Renal cortical epithelial cell (primary cell): ENCODE measurements at regions not wholly inside any gene's neighbourhood (a gene's known extent, or its start where the extent isn't known, plus 50 kb on each side); places are given as distances from the start of the nearest gene placed in this dataset.
"Not testable (repeated sequence)": the region's sequence is repeated elsewhere in the genome, so short reads cannot be mapped to it uniquely, and the experiment has no call there.

Experiments
- DNase-seq: peaks from one replicate; pipeline ENCODE4 v3.0.0-alpha.2; 2011; ENCODE audit warnings: low read depth

DNA sequence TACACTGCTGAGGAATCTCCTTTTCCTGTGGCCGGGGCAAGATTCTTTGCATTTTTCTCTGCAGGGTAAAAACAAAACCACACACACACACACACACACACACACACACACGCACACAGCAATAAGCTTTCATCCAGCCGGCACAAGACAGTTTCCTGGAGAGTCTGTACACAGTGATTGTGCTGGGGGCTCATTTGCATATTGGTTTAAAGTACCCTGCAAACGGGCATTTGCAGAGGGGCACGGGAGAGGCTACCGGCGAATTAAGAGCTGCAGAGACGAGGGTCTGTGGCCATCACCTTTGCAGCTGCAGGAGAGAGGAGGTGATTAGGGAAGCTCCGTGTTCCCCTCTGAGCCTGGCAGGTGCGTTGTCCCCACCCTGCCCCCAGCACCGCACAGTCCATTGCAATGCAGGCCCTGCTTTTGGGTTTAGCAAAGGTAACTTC lies 219.9 kb downstream of the SHOX start:
- no peak for DNase-seq

DNA sequence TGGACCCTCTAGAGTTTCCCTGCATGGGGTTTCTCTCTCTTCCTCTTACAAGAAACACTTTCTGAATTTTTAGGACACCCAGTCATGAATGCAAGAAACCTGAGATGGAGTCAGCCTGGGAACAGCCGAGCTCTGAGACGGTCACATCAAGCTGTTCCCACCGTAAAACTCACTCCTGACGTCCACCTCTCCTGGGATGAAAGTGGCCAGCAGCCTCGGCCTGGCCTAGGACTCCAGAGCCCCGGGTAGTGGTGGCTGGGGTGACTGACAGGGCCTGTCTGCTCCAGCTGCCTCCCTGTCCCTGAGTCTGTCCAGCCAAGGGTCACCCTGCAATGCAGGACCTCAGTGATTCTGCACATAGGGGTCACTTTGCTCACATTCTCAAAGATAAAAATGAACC lies 217.8 kb downstream of the SHOX start:
- no peak for DNase-seq

DNA sequence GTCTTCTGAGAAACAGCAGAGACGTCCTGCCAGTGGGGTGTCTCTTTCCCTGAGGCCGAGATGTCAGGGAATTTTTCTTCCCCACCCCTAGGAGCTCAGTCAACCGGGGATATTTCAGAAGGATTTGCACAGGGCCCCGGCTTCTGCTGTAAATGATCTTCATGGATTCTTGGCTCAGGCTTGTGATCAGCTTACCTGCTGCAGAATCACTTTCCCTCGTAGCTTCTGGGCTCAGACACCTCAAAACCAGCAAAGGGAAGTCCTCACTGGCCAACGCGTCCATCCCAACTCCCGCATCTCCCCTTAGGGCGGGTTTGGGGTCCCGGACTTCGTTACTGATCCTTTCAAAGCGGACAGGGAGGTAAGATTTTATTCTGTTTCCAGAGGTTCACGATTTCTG lies 212.7 kb downstream of the SHOX start:
- DNase-seq: no peak

DNA sequence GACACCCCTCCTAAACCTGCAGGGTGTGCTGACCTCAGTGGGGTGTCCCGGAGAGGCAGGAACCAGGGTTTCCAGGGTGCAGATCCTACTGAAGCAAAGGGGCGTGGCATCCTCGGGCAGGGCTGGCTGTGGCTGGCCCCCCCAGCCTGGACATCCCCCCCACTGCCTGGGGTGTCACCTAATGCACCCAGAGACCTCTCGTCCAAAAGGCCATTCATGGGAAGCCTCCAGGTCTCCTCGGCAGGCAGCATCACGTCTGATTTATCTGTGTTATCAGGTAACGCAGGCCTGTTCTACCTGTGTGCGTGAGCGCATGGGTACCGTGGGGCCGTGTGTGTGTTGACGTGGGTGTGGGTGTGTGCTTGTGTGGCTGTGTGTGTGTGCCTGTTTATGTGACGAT lies 210.0 kb downstream of the SHOX start:
- no peak for DNase-seq

DNA sequence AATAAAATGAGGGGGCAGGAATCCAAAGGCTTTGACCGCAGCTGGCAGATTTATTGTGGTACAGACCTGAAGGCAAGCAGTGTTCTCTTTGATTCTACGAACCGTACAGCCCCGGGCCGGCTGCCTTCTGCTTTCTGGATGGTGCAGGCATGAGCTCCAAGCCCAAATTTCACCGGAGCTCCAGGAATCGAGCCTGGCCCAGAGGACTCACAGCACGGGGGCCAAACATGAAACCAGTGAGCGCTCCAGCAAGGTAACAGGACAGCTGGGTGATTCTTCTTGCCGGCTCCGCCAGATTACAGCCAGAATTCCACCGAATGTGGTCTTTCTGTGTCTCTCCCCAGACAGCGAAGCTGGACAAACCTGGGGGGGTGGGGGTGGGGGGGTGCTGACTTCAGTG lies 208.1 kb downstream of the SHOX start:
- DNase-seq: not testable (repeated sequence)

DNA sequence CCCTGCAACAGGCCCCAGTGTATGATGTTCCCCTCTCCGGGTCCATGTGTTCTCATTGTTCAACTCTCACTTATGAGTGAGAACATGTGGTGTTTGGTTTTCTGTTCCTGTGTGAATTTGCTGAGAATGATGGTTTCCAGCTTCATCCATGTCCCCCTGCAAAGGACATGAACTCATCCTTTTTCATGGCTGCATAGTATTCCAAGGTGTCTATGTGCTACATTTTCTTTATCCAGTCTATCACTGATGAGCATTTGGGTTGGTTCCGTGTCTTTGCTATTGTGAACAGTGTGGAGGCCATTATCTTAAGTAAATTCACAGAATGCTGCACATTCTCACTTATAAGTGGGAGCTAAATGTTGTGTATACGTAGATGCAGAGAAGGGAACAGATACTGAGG lies 205.3 kb downstream of the SHOX start:
- not testable (repeated sequence) for DNase-seq

DNA sequence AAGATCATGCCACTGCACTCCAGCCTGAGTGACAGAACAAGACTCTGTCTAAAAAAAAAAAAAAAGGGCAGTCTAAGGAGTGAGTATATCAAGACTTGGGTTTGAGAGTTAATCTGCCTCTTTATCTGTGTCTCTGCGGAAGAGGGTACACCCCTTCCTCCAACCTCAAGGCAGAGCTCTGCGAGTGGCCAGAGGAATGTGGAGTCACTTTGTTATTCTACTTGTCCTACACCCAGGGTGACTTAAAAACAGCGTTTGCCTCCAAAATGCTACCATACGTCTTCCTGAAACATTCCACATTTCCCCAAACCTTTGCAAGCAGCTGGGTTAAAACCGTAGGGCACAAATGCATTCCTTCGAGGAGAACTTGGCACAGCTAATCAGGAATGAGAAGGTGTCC lies 199.9 kb downstream of the SHOX start:
- no peak for DNase-seq

DNA sequence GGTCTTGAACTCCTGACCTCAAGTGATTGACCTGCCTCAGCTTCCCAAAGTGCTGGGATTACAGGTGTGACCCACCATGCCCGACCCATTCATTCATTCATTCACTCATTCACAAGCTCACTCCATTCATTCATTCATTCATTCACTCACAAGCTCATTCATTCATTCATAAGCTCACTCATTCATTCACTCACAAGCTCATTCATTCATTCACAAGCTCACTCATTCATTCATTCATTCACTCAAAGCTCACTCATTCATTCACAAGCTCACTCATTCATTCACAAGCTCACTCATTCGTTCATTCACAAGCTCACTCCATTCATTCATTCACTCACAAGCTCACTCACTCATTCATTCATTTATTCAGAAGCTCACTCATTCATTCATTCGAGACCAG lies 198.6 kb downstream of the SHOX start:
- no peak for DNase-seq

DNA sequence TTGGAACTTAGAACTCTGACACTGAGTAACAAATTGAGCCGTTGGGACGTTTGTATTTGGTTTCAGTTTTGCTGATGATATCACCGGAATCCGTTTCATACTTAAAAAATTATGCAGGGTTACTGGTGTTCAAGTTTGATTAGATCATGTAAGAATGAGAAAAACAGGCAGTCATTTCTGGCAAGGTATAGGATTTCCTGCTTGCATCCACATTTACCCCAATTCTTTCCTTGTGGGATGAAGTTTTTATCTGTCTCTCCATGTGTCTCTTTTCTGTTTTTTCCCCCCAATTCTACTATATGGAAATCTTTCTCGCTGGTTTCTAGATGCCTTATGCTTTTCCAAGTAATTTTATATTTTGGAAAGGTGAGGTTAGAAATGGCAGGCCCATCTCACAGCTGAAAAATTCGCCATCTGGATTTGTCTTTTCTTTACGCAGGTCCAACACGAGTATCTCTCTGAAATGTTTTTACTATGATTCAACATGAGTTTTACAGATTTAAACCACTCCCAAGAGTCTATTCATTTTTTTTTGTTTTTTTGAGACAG lies 197.9 kb downstream of the SHOX start:
- no peak for DNase-seq

DNA sequence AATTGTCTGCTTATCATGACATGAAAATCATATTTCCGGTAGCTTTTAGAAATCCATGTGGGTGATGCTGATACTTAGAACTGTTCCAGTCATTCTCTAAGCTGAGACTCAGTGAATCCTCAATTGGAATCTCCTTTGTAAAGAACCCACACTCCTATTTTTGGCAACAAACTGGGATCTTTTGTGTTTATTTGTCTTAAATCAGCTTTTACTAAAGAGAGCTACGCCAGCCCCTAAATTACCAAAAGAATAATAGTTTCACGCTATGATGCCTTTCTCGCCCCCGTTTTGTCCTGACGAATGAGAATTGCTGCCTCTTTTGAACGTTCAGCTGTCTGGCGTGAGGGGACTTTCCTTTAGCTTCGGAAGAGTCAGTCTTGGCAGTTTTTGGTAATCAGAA lies 195.9 kb downstream of the SHOX start:
- no peak for DNase-seq

DNA sequence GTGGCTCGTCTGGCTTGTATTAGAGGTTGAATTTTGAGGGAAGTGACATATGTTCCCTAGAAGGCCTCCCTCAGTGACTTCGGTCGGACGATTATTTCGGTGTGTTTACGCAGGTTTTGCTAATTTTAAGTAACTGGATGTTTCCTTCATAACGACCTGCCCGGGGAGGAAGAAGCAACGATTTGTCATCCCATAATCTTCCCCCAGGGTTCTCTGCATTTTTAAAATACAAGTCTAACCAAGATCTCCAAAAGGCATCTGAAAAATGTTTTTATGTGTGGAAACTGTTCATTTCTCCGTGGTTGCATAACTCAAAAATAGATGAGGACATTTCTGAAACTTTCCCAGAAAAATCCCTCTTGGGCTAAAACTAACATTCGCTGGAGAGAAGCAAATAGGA lies 195.4 kb downstream of the SHOX start:
- no peak for DNase-seq

DNA sequence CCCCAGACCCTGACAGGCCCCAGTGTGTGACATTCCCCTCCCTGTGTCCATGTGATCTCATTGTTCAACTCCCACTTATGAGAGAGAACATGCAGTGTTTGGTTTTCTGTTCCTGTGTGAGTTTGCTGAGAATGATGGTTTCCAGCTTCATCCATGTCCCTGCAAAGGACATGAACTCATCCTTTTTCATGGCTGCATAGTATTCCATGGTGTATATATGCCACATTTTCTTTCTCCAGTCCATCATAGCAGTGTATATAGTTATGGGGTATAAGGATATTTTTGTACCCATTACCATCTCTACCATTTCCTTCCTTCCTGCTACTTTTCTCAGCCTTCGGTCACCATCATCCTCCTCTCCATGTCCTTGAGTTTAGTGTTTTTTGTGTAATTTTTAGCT lies 192.5 kb downstream of the SHOX start:
- DNase-seq: not testable (repeated sequence)

DNA sequence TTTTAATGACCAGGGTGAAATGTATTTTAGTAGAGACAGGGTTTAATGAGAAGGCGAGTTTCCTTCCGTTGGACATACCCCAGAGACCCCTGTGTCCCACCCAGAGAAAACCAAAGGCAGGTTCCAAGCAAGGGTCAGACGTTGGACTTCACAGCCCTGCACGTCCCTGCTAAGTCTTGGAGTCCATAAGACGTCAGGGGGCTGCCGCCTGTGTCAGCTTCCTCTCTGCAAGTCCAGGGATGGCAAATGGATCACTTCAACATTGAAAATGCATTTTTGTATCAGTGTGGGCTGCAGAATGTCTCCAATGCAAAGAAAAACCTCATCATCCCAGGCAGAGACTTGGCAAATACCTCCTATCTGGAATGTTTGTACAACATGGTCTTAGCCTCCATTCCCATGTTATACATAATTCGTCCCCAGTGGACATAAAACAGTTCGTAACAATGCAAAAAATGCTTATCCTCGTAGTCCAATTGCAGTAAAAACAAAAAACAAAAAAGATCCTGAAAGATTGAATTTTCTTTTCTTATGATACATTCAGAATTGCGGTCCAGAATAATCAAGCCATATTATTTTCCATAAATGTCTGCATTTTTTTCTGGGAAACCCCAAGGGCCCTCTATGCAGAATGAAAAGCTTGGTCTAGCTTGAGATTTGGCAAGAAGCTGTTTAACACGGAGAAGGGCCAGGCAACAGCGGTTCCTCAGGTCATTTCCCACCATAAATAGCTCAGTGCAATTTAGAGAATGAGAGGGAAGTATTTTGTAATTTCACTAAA lies 190.9 kb downstream of the SHOX start:
- DNase-seq: no peak

DNA sequence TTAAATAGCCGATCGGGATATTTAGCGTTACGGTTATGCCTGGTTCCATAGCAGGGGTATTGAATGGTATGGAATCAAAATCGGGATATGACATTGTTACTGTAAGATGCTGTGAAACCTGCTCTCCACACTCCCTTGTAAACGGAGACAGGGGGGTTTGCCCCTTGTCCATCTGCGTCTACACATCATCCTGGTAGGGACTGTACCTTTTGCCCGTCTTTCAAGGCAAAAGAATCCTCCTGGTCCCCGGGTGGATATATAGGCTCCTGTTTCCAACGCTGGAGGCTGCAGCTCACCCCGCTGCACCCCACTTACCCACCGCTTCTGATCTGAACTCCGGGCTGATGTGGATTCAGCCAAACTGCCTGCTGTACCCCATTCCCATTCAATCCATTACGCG lies 189.1 kb downstream of the SHOX start:
- DNase-seq: no peak

DNA sequence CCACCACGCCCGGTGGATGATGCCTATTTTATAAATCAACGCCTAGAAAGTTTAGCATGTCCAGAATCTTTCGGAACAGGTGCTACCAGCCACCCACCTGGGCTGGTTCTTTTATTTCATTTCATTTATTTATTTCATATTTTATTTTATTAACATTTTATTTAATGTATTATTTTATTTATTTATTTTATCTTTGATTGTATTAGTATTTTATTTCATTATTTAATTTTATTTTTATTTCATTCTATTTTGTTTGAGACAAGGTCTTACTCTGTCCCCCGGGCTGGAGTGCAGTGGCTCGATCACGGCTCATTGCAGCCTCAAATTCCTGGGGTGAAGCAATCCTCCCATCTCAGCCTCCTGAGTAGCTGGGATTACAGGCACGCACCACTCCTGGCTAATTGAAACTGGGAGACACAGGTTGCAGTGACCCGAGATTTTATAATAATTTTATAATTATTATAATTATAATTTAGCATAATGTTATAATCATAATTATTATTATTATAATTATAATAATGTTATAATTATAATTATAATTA lies 187.2 kb downstream of the SHOX start:
- DNase-seq: no peak

DNA sequence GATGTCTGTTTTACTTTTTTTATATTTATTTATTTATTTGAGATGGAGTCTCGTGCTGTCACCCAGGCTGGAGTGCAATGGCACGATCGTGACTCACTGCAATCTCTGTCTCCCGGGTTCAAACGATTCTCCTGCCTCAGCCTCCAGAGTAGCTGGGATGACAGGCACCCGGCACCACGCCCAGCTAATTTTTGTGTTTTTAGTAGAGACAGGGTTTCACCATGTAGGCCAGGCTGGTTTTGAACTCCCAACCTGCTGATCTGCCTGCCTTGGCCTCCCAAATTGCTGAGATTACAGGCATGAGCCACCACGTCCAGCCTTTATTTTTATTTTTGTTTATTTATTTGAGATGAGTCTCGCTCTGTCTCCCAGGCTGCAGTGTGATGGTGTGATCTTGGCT lies 186.6 kb downstream of the SHOX start:
- not testable (repeated sequence) for DNase-seq

DNA sequence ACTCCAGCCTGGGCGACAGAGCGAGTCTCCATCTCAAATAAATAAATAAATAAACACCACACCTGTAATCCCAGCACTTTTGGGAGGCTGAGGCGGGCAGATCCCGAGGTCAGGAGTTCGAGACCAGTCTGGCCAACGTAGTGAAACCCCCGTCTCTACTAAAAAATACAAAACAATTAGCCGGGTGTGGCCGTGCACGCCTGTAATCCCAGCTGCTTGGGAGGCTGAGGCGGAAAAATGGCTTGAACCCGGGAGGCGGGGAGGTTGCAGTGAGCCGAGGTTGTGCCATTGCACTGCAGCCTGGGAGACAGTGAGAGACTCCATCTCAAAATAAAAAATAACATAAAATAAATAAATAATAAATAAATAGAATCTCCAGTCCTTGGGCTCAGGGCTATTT lies 185.8 kb downstream of the SHOX start:
- DNase-seq: no peak

DNA sequence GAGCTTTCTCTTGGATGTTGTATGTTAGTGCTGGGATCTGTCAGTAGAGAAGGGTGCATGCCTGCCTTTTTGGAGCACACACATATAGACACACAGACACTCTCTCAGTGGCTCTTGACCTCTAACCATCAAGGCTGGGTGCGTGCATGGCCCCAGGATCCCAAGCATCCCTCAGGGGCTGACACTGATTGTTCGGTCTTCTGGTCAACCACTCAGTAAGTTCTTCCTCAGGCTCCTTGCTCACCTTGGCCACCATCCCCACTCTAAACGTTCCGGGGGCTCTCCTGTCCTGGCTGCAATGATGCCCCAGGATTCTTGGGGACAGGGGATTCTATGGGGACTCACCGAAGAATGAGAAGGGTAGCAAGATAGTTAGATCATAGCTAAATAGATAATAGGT lies 179.6 kb downstream of the SHOX start:
- no peak for DNase-seq

DNA sequence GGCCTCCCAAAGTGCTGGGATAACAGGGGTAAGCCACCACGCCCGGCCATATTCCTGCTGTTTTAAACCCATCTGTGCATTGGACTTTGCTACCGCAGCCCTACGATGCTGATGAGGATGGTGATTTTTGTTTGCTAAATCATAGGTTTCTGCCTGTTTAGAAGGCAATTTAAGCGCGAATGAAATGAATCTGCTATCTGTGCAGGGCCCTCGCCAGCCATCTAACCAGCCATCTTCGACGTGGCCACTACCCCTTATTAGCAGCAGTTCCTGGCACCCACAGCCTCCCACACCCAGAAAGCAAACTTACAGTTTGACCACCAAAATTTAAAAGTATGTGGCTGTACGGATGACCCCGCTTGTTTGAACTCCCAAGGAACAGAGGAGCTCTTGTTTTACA lies 178.5 kb downstream of the SHOX start:
- DNase-seq: no peak

DNA sequence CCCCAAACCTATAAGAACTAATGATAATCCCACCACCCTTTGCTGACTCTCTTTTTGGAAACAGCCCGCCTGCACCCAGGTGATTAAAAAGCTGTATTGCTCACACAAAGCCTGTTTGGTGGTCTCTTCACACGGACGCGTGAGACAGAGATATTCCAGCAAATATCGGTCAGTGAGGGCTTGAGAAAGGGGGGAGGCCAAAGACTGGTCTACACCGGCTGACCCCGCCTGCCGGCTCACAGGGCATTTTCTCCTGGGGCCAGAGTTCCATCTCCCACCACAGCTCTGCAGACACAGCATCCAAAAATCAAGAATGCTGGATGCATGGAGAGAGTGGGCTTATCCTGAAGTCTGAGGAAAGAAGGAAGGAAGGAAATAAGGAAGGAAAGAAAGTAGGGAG lies 176.0 kb downstream of the SHOX start:
- DNase-seq: no peak

DNA sequence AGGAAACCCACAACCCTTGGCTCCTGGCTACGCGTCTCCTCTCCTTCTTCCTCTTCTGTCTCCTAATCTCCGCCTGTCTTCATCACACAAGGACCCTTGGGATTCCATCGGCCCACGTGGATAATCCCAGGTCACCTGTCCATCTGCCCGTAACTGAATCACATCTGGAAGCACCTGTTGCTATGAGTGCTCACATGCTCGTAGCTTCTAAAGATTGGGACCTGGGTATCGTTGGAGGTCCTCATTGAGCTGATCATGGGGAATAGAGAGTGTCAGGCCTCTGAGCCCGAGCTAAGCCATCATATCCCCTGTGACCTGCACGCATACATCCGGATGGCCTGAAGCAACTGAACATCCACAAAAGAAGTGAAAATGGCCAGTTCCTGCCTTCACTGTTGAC lies 175.4 kb downstream of the SHOX start:
- no peak for DNase-seq

DNA sequence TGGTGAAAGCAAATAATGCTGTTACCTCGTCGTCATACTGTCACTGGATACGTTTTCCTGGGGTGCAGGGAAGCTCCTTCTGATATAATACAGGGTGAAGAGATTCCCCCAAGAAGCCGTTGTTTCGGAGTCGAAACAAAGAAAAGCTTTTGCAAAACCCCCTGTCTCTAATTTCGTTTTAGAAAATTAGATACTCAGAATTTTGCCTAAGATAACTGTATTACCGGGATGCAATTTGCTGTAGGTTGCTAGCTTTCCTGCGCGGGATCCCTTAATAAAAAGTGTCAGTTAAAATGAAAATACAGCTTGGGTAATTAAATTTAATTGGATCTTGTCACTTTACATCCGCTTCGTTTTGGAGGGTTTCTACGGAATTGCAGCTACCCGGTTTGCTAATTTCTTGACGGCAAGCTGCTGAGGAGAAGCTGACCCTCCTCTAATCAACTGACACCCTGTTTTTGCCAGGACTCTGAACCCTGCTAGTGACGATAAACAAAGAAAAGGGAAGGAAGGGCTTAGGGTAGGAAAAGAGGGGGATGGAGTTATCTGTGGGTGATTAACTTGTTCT lies 174.6 kb downstream of the SHOX start:
- DNase-seq: no peak

DNA sequence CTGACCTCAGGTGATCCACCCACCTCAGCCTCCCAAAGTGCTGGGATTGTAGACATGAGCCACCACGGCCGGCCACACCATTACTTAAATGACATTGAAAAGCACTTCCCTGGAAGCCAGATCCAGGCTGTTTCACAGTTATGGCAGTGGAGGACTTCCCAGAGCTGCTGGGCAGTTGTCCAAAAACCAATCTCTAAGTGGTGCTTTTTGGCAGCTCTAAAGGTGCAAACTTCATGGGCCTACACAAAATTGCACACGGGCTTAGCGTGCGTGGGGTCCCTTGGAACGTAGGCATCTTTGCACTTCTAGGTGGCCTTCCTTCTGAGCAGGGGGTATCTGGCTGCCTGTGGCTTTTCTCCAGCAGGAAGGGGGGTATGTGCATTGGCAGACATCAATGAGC lies 172.3 kb downstream of the SHOX start:
- no peak for DNase-seq
